DOHH2 (cell line): ENCODE measurements at regions not wholly inside any gene's neighbourhood (a gene's known extent, or its start where the extent isn't known, plus 50 kb on each side); places are given as distances from the start of the nearest gene placed in this dataset.
A peak's percentile ranks its signal among the peaks of the same experiment; 100 is the strongest.

Source experiments
- H3F3A ChIP-seq: fragments of 200-600 bp; sonication (generic), shearing (Covaris generic); 2 replicates; pipeline ENCODE4 v1.6.0; 2016; ENCODE audit warnings: antibody characterized with exemption, mild to moderate bottlenecking; ENCODE audit not compliant: control insufficient read depth, insufficient read depth
- H3K27ac ChIP-seq: fragments of 200-600 bp; sonication (generic); 2 replicates; pipeline ENCODE4 v1.5.1; 2014; ENCODE audit warnings: low read depth, mild to moderate bottlenecking, low read length, moderate library complexity
- H3K27me3 ChIP-seq: fragments of 200-600 bp; sonication (generic); 2 replicates; pipeline ENCODE4 v1.6.1; 2014; ENCODE audit warnings: mild to moderate bottlenecking, low read length, mixed read lengths; ENCODE audit not compliant: control insufficient read depth
- H3K36me3 ChIP-seq: fragments of 200-600 bp; sonication (generic); 2 replicates; pipeline ENCODE4 v1.6.1; 2014; ENCODE audit warnings: mild to moderate bottlenecking, low read length, moderate library complexity, mixed read lengths; ENCODE audit not compliant: control insufficient read depth
- H3K4me1 ChIP-seq: fragments of 200-600 bp; sonication (generic); 2 replicates; pipeline ENCODE4 v1.6.1; 2014; ENCODE audit warnings: mild to moderate bottlenecking, low read length, mixed read lengths; ENCODE audit not compliant: control insufficient read depth
- H3K4me2 ChIP-seq: fragments of 200-600 bp; sonication (generic); 2 replicates; pipeline ENCODE4 v1.6.0; 2014; ENCODE audit warnings: mild to moderate bottlenecking, low read length, moderate library complexity
- H3K4me3 ChIP-seq: fragments of 200-600 bp; sonication (generic); 2 replicates; pipeline ENCODE4 v1.5.1; 2014; ENCODE audit warnings: mild to moderate bottlenecking, low read length, mixed read lengths
- H3K79me2 ChIP-seq: fragments of 200-600 bp; sonication (generic); 2 replicates; pipeline ENCODE4 v1.6.1; 2014; ENCODE audit warnings: mild to moderate bottlenecking, low read length, mixed read lengths; ENCODE audit not compliant: control insufficient read depth
- H3K9me2 ChIP-seq: fragments of 200-600 bp; sonication (generic); replicated peaks from 2 replicates; pipeline ENCODE4 v1.6.1; 2014; ENCODE audit warnings: mild to moderate bottlenecking, low read length, mixed read lengths; ENCODE audit not compliant: control insufficient read depth
- H3K9me3 ChIP-seq: fragments of 200-600 bp; sonication (generic); 2 replicates; pipeline ENCODE4 v1.6.1; 2014; ENCODE audit warnings: antibody characterized with exemption, low read length, mixed read lengths; ENCODE audit not compliant: control insufficient read depth, insufficient read depth
- H4K20me1 ChIP-seq: fragments of 200-600 bp; sonication (generic); 2 replicates; pipeline ENCODE4 v1.6.0; 2014; ENCODE audit warnings: low read depth, mild to moderate bottlenecking, antibody characterized with exemption, low read length, moderate library complexity; ENCODE audit not compliant: control insufficient read depth, insufficient read depth
- EZH2phosphoT487 ChIP-seq: fragments of 200-600 bp; sonication (generic); IDR thresholded peaks from 2 replicates; pipeline ENCODE4 v1.6.1; 2017; ENCODE audit warnings: borderline replicate concordance, mild to moderate bottlenecking, antibody characterized with exemption, low read length, moderate library complexity, mixed read lengths
- TF ChIP-seq, protein P1 (sequence below): fragments of 200-600 bp; sonication (generic); IDR thresholded peaks from one replicate; pipeline ENCODE4 v1.5.1; 2014; ENCODE audit warnings: antibody characterized with exemption, mild to moderate bottlenecking, low read depth, low read length; ENCODE audit not compliant: poor library complexity, severe bottlenecking

DNA sequence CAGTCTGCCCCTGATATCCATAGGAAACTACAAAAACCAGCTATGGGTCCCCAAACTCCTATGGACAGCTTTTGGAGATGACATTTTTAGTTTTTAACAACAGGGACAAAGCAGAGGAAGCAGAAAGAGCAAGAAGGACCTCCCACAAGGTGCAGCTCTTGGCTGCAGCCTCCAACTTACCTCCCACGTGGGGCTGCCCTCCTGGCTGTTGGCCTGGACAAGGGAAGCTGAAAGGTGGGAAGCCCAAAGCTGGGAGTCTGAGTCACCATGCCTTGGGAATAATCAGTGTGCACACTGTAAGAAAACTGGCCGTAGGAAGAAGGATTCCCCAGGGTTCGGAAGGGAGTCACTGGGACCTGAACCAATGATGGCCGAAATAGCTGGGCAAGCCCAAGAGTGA, 51.8 kb upstream of the PAX1 start:
- Histone ChIP-seq H3K9me2 (no peaks in the 10 kb centered on the region), H3K4me2 (no peak overlapping the region), H3K27me3 (no peaks in the 10 kb centered on the region), H3K9me3 (no peaks in the 10 kb centered on the region), H3K36me3 (no peaks in the 10 kb centered on the region), H3F3A (no peaks in the 10 kb centered on the region), H3K79me2 (no peaks in the 10 kb centered on the region), H4K20me1 (no peaks in the 10 kb centered on the region), H3K4me3 (no peak overlapping the region), H3K27ac (no peak overlapping the region), H3K4me1 (no peaks in the 10 kb centered on the region)
- TF ChIP-seq EZH2phosphoT487: no peak
- TF ChIP-seq, protein P1, sequence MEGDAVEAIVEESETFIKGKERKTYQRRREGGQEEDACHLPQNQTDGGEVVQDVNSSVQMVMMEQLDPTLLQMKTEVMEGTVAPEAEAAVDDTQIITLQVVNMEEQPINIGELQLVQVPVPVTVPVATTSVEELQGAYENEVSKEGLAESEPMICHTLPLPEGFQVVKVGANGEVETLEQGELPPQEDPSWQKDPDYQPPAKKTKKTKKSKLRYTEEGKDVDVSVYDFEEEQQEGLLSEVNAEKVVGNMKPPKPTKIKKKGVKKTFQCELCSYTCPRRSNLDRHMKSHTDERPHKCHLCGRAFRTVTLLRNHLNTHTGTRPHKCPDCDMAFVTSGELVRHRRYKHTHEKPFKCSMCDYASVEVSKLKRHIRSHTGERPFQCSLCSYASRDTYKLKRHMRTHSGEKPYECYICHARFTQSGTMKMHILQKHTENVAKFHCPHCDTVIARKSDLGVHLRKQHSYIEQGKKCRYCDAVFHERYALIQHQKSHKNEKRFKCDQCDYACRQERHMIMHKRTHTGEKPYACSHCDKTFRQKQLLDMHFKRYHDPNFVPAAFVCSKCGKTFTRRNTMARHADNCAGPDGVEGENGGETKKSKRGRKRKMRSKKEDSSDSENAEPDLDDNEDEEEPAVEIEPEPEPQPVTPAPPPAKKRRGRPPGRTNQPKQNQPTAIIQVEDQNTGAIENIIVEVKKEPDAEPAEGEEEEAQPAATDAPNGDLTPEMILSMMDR: no peak

DNA sequence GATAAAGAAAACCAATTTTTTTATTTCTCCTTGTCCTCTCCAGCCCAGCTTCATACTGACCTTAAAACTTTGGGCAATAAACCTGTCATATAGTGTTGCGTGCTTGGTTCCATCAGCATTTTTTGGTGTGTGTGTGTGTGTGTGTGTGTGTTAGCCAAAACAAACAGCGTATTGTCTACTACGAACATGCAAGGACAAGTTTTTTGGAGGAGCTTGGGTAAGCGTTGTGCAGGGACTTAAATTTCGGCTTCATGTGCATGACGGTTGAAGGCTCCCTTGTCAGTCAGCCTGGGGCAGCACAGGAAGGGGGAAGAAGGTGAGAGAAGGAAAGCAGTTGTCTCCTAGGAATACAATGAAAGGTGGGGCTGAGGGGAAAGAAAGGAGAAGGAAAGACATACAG, 62.0 kb upstream of the PAX1 start:
- Histone ChIP-seq H3K27me3 (no peaks in the 10 kb centered on the region), H3K79me2 (no peaks in the 10 kb centered on the region)

DNA sequence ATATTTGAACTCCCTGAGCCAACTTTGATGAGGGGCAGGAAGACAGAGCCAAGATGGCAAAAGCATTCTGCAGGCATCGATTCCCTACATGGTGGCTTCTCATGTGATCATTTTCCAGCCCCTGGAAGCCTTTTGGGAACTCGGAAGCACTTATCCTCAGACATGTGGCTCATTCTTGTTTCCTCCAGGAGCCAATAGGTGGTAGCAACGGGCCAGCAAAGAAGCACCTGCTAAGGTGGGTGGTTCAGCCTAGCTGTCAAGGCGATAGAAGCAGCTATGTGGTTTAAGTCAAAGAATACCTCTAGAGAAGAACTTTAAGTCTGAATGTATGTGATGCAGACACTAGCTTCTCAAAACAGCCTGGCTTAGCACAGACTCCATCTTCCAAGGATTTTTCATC, 64.9 kb upstream of the PAX1 start:
- Histone ChIP-seq H3K4me2 (no peak overlapping the region), H3K9me3 (no peaks in the 10 kb centered on the region), H3K9me2 (no peaks in the 10 kb centered on the region), H3F3A (no peaks in the 10 kb centered on the region), H3K4me3 (no peak overlapping the region), H3K27ac (no peak overlapping the region), H3K79me2 (no peaks in the 10 kb centered on the region), H3K27me3 (no peaks in the 10 kb centered on the region), H4K20me1 (no peaks in the 10 kb centered on the region), H3K36me3 (no peaks in the 10 kb centered on the region), H3K4me1 (no peaks in the 10 kb centered on the region)
- TF ChIP-seq, protein P1: peak; percentile 27
- no peak for TF ChIP-seq EZH2phosphoT487

More for the DNA sequence above, 62.0 kb upstream of the PAX1 start:
- H3K9me3 ChIP-seq: no peaks in the 10 kb centered on the region
- H3K27ac ChIP-seq: no peak overlapping the region
- H4K20me1 ChIP-seq: no peaks in the 10 kb centered on the region
- H3K4me3 ChIP-seq: no peak overlapping the region
- no peaks in the 10 kb centered on the region for H3F3A ChIP-seq
- no peaks in the 10 kb centered on the region for H3K4me1 ChIP-seq
- TF ChIP-seq EZH2phosphoT487: no peak
- TF ChIP-seq, protein P1: no peak
- no peaks in the 10 kb centered on the region for H3K9me2 ChIP-seq
- H3K4me2 ChIP-seq: no peak overlapping the region
- H3K36me3 ChIP-seq: no peaks in the 10 kb centered on the region

DNA sequence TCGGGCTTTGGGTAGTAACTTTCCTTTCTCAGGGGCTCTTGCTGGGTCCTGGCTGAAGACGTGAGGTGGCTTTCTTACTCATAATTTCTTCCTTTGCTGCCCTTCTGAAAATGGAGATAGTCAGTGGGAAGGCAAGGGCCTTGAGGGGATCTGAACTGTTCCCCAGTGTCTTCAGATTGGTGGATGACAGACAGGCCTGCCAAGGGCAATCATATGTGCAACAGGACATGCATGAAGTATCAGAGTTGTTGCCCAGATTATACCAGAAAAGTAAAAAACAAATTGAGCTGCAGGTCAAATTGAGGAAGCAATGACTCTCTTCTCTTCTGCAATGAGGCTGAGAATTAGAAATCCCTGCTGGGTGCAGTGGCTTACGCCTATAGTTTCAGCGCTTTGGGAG, 71.6 kb upstream of the PAX1 start:
- TF ChIP-seq, protein P1: no peak
- TF ChIP-seq EZH2phosphoT487: no peak
- Histone ChIP-seq H3K4me1 (no peaks in the 10 kb centered on the region), H3K79me2 (no peaks in the 10 kb centered on the region), H3F3A (no peaks in the 10 kb centered on the region), H3K27ac (no peak overlapping the region), H3K9me2 (no peaks in the 10 kb centered on the region), H3K27me3 (no peaks in the 10 kb centered on the region), H3K36me3 (no peaks in the 10 kb centered on the region), H3K4me3 (no peak overlapping the region), H4K20me1 (no peaks in the 10 kb centered on the region), H3K4me2 (no peak overlapping the region), H3K9me3 (no peaks in the 10 kb centered on the region)
